ENCODE measurements at regions not wholly inside any gene's neighbourhood (a gene's known extent, or its start where the extent isn't known, plus 50 kb on each side); places are given as distances from the start of the nearest gene placed in this dataset.
A peak's percentile ranks its signal among the peaks of the same experiment; 100 is the strongest.
"Not testable (repeated sequence)": the region's sequence is repeated elsewhere in the genome, so short reads cannot be mapped to it uniquely, and the experiment has no call there.

DNA sequence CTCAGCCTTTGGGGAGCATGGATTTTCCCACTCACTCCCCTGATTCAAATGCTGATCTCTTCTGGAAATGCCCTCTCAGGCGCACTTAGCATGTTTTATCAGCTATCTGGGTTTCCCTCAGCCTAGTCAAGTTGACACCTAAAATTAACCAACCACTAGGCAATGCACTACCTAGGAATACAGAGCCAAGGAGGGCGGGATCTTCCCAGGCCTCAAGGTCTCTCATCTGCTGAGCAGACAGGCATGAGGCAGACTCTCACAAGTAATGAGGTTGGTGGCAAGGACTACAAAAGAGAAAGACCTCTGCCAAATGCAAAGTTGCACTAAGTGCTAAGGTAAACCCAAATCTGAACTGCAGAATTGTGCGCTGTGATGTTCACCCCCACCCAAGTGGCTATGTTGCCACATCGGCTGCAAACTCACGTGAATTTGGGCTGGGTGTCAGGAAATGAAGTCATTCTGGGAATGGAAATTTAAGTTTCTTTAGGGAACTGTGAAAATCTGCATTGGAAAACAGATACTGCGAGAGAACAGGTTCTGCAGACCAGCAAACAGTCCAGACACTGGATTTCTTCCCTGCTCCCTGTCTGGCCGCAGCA lies 332.9 kb downstream of the CACNA1B start:
- DNase-seq (ENCODE audit: low read depth, low spot score): not testable (repeated sequence)

DNA sequence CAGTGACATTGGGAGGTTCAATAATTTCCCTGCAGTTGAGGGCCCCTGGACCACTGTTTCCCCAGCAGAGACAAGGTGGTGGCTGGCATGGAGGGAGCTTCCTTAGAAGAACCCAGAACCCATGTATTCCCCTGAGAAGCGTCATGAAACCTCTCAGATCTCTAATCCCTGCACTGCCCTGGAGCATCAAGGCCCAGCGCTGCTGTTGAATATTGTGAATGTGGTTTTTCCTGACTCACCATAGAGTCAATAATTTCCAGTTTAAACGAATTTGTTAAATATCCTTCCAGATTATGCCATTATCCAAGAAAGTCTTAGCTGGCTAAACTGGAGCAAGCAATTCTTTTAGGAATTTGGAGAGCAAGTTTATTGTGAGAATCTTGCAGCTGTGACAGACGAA lies 333.5 kb downstream of the CACNA1B start:
- in situ Hi-C loops (cut with HindIII; ENCODE audit: low pct_unique_long_range_greater_than_20kb, low sequenced_read_pairs); DNase-seq (ENCODE audit: low read depth, low spot score): not testable (repeated sequence)

More for the DNA sequence above, 332.9 kb downstream of the CACNA1B start:
- in situ Hi-C loops (cut with HindIII; ENCODE audit: low pct_unique_long_range_greater_than_20kb, low sequenced_read_pairs): not testable (repeated sequence)

DNA sequence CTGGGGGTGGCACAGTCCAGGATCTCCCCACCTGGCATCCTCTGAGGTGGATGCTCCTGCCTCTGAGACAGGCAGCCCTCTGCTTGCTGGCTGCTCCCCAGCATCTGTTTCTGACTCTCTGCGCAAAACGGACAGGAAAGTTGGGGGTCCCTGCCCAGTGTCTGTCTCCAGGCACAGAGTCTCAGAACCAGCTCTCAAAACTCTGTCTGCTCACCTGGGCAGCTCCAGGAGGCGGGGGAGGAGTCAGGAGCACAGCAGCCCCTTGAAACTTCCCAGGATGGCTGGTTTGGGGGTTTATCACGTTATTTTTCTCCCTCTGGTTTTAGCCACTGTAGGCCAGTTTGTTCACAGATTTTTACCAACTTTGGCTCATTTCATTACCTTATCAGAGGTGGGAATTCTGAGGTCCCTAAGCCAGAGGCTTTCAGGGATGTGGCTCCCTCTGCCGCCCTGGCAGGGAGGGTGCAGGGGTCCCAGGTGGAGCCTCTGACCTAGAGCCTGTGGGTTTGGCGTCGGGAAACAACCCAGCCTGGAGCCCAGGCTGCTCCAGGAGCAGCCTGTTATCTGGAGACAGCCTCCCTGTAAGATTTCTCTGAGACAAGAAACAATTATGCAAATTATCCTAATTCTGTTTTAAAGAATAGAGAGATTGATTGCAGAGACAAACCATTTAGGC lies 334.1 kb downstream of the CACNA1B start:
- in situ Hi-C loops (cut with HindIII; ENCODE audit: low pct_unique_long_range_greater_than_20kb, low sequenced_read_pairs): not testable (repeated sequence)
- peak; percentile 26 for DNase-seq (ENCODE audit: low read depth, low spot score)

DNA sequence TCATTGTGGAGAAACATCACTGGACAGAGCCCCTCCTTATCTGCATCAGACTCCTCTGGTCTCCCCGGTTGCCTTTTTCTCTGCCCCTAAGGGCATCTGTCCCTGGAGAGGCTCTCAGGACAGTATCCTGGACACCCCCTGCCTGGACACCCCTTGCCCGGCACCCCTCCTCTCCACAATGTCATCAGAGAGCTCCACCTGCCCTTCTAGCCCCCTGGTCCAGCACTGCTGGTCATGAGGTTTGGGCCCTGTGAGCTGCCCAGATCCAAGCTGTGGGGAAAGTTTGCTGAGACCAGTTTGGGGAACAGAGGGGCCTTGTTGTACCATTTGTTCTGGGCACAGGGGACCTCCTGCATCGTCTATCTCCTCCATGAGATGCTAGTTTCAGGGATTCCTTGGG lies 335.2 kb downstream of the CACNA1B start:
- DNase-seq (ENCODE audit: low read depth, low spot score); in situ Hi-C loops (cut with HindIII; ENCODE audit: low pct_unique_long_range_greater_than_20kb, low sequenced_read_pairs): not testable (repeated sequence)

DNA sequence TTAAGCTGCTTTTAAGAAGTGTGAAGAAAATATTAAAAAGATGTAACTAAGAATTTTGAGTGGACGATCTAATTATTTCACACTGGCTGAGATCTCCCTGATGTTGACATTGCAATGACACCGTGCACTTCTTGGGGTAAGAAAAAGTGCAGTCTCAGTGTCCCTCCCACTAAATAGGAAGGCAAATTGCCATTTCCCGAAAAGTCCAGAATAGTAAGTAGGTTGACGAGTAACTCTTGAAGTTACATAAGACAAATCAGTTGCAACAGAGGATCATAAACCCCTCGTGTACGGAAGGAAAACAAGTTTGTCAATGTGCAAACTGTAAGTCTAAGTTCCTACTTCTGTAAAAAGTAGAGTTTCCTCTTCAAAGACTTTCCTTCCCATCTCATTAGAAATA lies 336.2 kb downstream of the CACNA1B start:
- DNase-seq (ENCODE audit: low read depth, low spot score); in situ Hi-C loops (cut with HindIII; ENCODE audit: low pct_unique_long_range_greater_than_20kb, low sequenced_read_pairs): not testable (repeated sequence)

DNA sequence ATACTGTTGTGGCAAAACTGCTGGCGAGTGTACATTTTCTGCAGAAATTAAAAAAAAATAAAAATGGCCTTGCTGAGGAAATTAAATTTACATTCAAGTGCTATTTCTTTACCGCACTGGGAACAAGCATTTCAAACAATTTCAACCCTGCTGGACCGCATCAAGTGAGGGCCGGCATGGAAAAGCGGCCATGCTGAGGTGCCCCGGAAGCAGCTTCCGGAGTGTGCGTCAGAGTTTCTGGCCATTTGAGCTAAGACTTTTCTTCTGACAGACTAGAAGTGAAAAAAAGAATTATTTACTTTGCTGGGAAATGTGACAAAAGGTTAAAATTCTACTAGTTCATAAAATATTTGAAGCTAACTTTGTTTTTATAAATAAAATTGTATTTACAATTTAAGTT lies 337.0 kb downstream of the CACNA1B start:
- in situ Hi-C loops (cut with HindIII; ENCODE audit: low pct_unique_long_range_greater_than_20kb, low sequenced_read_pairs); DNase-seq (ENCODE audit: low read depth, low spot score): not testable (repeated sequence)

DNA sequence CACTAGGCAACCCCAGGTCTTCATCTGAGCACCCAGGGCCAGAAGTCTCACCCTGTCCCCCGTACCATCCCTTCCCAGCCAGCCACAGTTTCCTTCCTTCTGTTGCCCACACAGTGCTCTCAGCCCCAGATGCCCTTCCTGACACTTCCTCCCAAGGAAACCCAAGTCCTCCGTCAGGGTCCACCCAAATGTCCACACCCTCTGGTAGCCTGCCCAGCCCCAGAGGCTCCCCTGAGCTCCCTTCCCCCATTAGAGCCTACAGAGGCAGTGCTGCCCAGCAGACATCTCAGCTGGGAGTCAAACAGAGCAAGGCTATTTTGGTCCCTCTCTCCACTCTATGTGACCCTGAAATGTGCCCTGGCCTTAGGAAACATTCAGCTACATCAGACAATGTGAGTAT lies 338.0 kb downstream of the CACNA1B start:
- in situ Hi-C loops (cut with HindIII; ENCODE audit: low pct_unique_long_range_greater_than_20kb, low sequenced_read_pairs); DNase-seq (ENCODE audit: low read depth, low spot score): not testable (repeated sequence)

DNA sequence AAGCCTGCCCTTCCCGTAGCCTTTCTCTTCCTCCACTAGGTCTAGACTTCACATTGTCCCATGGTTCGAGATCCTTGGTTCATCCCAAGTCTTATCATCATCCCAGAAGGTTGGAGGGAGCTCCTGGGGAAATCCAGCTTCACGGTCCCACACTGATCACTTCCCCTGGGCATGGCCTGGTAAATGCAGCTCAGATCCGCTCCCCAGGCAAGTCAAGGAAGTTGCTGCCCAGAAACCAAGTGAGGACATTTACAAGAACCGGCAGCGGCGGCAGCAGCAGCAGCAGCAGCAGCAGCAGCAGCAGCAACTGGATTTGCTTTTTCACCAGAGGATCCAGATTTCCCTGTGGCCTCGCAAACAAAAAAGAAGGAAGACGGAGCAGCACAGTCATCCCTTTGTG lies 339.2 kb downstream of the CACNA1B start:
- DNase-seq (ENCODE audit: low read depth, low spot score); in situ Hi-C loops (cut with HindIII; ENCODE audit: low pct_unique_long_range_greater_than_20kb, low sequenced_read_pairs): not testable (repeated sequence)

DNA sequence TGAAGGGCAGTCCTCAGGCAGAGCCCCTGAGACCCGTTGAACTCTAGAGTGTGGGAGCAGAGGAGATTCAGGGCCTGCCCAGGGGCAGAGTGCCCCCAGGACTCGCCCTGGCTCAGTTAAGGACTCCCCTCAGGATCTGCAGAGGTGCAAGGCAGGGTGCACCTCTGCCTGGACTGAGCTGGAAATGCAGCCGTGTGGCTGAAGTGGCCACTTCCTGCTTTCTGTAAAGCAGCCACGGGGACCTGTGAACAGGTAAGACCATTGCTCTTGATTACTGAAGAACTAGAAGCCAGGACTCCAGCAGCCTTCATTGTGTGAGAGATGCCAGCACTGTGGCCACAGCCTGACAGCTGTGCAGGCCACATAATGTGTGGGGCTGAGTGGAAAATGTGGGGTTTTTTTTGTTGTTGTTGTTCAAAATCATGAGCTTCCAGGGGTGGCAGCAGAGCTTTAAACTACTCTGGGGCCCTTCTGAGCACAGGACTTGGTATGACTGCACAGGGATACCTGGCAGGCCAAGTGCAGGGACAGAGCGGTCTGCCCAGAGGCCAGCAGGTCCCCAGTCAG lies 339.8 kb downstream of the CACNA1B start:
- in situ Hi-C loops (cut with HindIII; ENCODE audit: low pct_unique_long_range_greater_than_20kb, low sequenced_read_pairs): not testable (repeated sequence)

DNA sequence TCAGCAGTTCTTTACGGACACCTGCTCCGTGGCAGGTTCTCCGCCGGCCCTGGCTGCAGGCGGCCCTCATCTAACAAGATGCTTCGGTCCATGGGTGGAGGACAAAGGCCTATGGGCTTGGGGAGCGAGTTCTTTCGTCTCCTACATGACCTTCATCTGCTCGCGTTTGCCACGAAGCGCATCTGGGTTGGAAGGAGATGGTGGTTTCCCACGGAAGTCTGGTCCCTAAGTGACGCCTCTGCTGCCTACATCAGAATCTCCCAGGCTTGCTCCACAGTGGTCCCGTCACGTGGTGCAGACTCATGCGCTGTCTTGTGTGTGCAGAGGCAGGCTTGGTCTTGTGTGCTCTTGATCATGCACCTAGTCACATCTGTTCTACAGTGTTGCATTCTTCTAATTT lies 341.7 kb downstream of the CACNA1B start:
- DNase-seq (ENCODE audit: low read depth, low spot score); in situ Hi-C loops (cut with HindIII; ENCODE audit: low pct_unique_long_range_greater_than_20kb, low sequenced_read_pairs): not testable (repeated sequence)

More for the DNA sequence above, 339.8 kb downstream of the CACNA1B start:
- not testable (repeated sequence) for DNase-seq (ENCODE audit: low read depth, low spot score)

DNA sequence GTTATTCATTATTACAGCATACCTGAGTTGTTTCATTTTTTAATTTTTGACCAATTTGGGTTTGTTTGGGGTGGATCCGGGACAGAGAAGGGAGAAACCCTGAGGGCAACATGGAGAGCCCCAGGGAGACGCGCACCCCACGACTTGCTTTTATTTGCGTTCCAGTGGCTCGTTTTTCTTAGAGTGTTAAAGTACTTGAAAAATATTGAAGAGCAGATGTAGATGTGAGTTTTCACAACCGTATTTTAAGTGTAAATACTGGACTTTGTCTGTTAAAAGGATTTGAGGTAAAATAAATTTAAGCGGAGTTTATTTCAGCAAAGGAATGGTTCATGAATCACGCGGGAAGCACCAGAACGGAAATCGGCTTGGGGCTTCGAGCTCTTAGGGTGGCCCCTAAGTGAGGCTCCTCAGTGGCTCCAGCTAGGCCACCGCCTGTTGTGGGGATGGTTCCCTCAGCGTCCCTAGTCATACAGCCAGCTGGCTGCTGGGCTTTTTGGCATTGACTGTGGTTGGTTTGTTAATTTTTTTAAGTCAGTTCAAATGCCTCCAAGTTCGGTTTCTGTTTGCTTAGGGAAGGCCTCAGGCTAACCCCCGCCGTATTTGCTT lies 344.0 kb downstream of the CACNA1B start:
- DNase-seq (ENCODE audit: low read depth, low spot score); in situ Hi-C loops (cut with HindIII; ENCODE audit: low pct_unique_long_range_greater_than_20kb, low sequenced_read_pairs): not testable (repeated sequence)

DNA sequence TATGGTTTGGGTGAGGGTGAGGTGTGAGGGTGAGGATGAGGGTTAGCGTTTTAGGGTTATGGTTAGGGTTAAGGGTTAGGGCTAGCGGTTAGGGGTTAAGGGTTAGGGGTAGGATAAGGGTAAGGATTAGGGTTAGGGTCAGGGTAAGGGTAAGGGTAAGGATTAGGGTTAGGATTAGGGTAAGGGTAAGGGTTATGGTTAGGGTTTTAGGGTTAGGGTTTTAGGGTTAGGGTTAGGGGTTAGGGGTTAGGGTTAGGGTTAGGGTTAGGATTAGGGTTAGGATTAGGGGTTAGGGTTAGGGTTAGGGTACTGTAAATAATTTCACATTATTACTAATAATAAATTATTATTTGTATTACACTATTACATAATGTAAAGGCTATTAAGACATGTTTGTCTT lies 359.5 kb downstream of the CACNA1B start:
- DNase-seq (ENCODE audit: low read depth, low spot score); in situ Hi-C loops (cut with HindIII; ENCODE audit: low pct_unique_long_range_greater_than_20kb, low sequenced_read_pairs): not testable (repeated sequence)

DNA sequence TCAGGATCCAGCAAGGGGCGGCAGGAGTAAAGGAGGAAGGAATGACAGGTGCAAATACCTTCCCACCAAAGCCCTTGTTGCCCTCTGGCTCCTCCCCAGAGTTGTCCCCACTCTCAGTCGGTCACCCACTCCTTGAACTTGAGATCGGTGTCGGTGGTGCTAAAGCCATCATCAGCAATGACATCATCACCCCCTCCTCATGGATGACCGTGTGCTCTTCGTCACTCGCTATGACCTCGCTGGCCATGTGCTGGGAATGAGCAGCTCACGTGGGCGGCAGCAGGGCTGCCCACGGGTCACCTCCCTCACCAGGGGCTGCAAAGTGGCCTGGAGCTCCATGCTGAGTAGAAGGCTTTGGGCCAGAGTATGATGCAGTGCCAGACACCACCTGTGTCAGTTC lies 405.3 kb downstream of the CACNA1B start:
- DNase-seq (ENCODE audit: low read depth, low spot score); in situ Hi-C loops (cut with HindIII; ENCODE audit: low pct_unique_long_range_greater_than_20kb, low sequenced_read_pairs): not testable (repeated sequence)

Small RNA genes in the stretch of these regions (small RNA-seq; reads per million reads assigned to genes)
- gene RNU6-785P: 0 reads per million in 2 experiments
